ENCODE measurements at regions not wholly inside any gene's neighbourhood (a gene's known extent, or its start where the extent isn't known, plus 50 kb on each side); places are given as distances from the start of the nearest gene placed in this dataset.

DNA sequence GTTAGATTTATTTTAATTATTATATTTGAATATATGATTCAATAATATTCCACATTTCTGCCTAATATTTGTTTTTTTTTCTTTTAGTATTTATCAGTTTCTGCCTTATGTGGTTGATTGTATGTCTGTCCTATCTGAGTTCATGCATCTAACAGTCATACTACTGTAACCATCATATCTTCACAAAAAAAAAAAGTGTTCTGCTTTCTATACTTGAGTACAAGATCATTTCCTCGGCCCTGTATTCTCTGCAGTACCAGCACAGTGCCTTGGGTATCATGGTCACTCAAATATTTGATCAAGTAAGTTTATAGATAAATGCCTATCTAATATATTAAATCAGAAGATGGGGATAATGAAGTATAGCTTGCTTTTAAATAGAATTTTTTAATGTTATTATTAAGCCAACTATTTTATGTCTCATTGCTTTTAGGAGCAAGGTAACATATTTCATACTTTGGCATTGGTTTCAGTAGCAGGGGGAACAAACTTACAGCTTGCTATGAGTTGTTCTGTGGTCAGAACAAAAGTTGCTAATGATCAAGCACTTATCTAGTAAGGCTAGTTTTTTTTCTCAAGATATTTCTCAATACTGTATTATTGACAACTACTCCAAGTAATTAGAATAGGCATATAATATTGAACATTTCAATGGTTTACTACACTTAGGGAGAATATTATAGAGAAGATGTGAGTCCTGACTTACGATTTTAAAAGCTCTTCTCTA is 290.5 kb upstream of the FBXO33 start:
- Mint-ChIP-seq H3K4me1 (ENCODE audit: low read depth) (no peaks in the 10 kb centered on the region), H3K9me3 (ENCODE audit: low read depth) (no peaks in the 10 kb centered on the region), H3K27ac (no peak overlapping the region)

DNA sequence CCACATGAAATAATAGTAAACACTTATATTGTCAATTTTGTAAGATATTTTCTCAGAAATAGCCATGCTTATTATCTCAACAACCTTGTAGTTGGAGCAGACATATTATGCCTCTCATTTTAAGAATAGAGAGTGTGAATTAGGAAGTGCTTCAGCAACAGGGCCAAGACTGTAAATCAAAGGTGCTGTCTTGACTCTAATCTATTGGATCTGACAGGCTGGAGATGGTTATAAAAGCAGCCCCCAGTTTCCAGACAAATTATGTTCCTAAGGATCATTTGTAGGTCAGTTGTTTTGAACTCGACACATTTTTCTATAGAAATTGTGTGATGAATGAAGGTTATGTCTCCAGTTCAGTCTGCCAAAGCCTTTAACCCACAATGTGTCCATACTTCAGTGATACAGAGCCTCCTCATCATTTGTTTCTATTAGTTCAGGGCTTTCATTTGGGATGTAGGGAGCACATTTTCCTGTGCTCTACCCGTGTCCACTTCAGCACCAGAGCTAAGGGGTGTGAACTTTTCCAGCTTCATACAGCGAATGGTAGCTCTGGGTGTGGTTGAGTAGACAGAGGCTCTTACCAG is 284.8 kb upstream of the FBXO33 start:
- no peaks in the 10 kb centered on the region for H3K4me1 Mint-ChIP-seq (ENCODE audit: low read depth)
- TF ChIP-seq, protein P1, sequence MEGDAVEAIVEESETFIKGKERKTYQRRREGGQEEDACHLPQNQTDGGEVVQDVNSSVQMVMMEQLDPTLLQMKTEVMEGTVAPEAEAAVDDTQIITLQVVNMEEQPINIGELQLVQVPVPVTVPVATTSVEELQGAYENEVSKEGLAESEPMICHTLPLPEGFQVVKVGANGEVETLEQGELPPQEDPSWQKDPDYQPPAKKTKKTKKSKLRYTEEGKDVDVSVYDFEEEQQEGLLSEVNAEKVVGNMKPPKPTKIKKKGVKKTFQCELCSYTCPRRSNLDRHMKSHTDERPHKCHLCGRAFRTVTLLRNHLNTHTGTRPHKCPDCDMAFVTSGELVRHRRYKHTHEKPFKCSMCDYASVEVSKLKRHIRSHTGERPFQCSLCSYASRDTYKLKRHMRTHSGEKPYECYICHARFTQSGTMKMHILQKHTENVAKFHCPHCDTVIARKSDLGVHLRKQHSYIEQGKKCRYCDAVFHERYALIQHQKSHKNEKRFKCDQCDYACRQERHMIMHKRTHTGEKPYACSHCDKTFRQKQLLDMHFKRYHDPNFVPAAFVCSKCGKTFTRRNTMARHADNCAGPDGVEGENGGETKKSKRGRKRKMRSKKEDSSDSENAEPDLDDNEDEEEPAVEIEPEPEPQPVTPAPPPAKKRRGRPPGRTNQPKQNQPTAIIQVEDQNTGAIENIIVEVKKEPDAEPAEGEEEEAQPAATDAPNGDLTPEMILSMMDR (IDR thresholded peaks at IDR 0.05; ENCODE audit: unreplicated experiment), result no peak
- no peak for DNase-seq (ENCODE audit: low spot score, unreplicated experiment)
- no peaks in the 10 kb centered on the region for H3K9me3 Mint-ChIP-seq (ENCODE audit: low read depth)
- H3K36me3 Mint-ChIP-seq (ENCODE audit: insufficient read depth), result no peaks in the 10 kb centered on the region
- H3K4me3 Mint-ChIP-seq (ENCODE audit: low read depth), result no peak overlapping the region
- H3K27ac Mint-ChIP-seq, result no peak overlapping the region
- H3K27me3 Mint-ChIP-seq, result no peaks in the 10 kb centered on the region

More for the DNA sequence above, 290.5 kb upstream of the FBXO33 start:
- Mint-ChIP-seq H3K36me3 (ENCODE audit: insufficient read depth) (no peaks in the 10 kb centered on the region), H3K4me3 (ENCODE audit: low read depth) (no peak overlapping the region), H3K27me3 (no peaks in the 10 kb centered on the region)
- TF ChIP-seq, protein P1 (IDR thresholded peaks at IDR 0.05; ENCODE audit: unreplicated experiment), result no peak
- no peak for DNase-seq (ENCODE audit: low spot score, unreplicated experiment)

DNA sequence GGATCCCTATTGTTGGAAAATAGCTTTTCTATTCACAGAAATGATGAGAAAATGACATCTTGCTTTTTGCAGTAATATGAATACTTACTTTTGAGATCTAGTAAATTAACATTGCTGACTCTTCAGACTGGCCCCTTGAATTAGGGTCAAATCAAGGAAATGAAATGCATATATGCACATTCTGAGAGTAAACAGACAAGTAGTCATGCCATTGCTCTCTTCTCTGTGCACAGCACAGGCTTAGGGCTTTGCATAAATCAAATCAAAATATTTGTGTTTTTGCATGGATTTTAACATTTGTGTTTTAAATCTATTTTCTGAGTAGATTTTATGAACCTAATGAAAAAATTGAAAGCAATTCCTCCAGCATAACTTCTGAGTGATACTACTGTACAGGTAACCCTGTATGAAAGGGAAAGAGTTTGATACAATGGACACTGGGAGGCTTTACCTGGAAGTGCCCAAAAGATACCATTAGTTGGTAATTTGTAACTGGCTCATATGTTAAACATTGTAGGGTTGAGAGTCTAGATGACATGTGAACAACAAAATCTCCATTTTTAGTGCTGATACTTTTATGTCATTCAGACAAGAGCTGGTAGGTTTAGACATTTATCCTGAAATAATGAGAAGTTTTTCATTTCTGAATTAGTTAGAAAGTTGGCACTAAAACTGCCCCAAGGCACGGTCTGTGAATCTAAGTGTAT is 280.2 kb upstream of the FBXO33 start:
- peaks cover 2% of the 10 kb centered on the region for H3K36me3 Mint-ChIP-seq (ENCODE audit: insufficient read depth)
- DNase-seq (ENCODE audit: low spot score, unreplicated experiment), result no peak
- H3K27me3 Mint-ChIP-seq, result no peaks in the 10 kb centered on the region
- H3K4me1 Mint-ChIP-seq (ENCODE audit: low read depth), result no peaks in the 10 kb centered on the region
- TF ChIP-seq, protein P1 (IDR thresholded peaks at IDR 0.05; ENCODE audit: unreplicated experiment), result no peak
- H3K4me3 Mint-ChIP-seq (ENCODE audit: low read depth), result no peak overlapping the region
- H3K9me3 Mint-ChIP-seq (ENCODE audit: low read depth), result no peaks in the 10 kb centered on the region
- no peak overlapping the region for H3K27ac Mint-ChIP-seq

DNA sequence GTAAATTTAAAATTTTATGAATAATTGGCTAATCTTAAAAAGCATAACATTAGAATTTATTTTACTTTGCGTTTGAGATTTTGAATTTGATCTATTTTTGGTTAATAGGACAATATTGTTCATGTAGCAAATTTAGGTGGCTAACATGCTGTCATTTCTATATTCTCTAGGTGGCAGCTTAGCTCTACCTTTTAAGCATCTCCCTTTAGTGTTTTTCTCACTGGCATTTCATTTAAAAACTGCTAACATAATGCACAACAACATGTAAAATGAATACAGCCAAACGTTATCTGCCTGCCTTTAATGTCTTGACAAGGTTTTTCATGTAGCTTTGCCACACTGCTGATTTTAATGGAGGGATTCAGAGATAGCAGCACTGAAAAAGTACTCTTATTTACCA is 272.4 kb upstream of the FBXO33 start:
- no peak for DNase-seq (ENCODE audit: low spot score, unreplicated experiment)
- Mint-ChIP-seq H3K27ac (no peak overlapping the region), H3K4me1 (ENCODE audit: low read depth) (no peaks in the 10 kb centered on the region), H3K4me3 (ENCODE audit: low read depth) (no peak overlapping the region), H3K27me3 (no peaks in the 10 kb centered on the region), H3K9me3 (ENCODE audit: low read depth) (peaks cover 13% of the 10 kb centered on the region), H3K36me3 (ENCODE audit: insufficient read depth) (peaks cover 11% of the 10 kb centered on the region)
- TF ChIP-seq, protein P1 (IDR thresholded peaks at IDR 0.05; ENCODE audit: unreplicated experiment), result no peak

DNA sequence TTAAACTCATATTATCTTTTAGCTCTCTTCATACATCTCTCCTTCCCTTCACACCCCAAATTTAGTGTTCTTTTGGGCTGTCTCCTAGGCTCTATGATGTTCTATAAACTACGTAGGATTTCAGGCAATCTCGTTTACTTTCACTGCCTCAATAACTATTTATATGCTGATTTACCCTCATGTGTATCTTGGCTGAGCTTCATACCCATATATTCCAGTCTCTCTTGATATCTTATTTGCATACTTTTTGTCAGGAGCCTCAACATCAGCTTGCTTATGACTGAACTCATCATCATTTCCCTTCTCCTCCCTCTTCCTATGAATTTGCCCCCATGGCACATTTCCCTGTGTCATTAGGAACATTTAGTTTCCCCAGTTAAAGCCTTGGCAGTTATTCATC is 262.1 kb upstream of the FBXO33 start:
- TF ChIP-seq, protein P1 (IDR thresholded peaks at IDR 0.05; ENCODE audit: unreplicated experiment), result no peak
- peaks cover 6% of the 10 kb centered on the region for H3K9me3 Mint-ChIP-seq (ENCODE audit: low read depth)
- no peaks in the 10 kb centered on the region for H3K27me3 Mint-ChIP-seq
- peaks cover 4% of the 10 kb centered on the region for H3K36me3 Mint-ChIP-seq (ENCODE audit: insufficient read depth)
- H3K27ac Mint-ChIP-seq, result no peak overlapping the region
- H3K4me3 Mint-ChIP-seq (ENCODE audit: low read depth), result no peak overlapping the region
- H3K4me1 Mint-ChIP-seq (ENCODE audit: low read depth), result no peaks in the 10 kb centered on the region
- no peak for DNase-seq (ENCODE audit: low spot score, unreplicated experiment)

Data from progenitor cell of endocrine pancreas (in vitro differentiated cells).